A549 (cell line): ENCODE measurements at regions not wholly inside any gene's neighbourhood (a gene's known extent, or its start where the extent isn't known, plus 50 kb on each side); places are given as distances from the start of the nearest gene placed in this dataset.

Experiments
- ATAC-seq, 2 experiments: fragments of 200-7000 bp in 1 of 2; fragments of >200 bp in 1 of 2; cut with Nextera tagmentation in 1 of 2; cut with Tn5 transposase in 1 of 2; 3 replicates each; pipeline versions ENCODE4 v1.8.0 to v1.9.1; 2018 to 2020; ENCODE audit warnings: mild to moderate bottlenecking in 1 of 2, moderate library complexity in 1 of 2
- CTCF ChIA-PET: fragments of 300-600 bp; sonication (Branson Sonifier 250); formaldehyde crosslinking; extraction: SDS; loops from one replicate; lab custom pipeline; 2021; ENCODE audit warnings: antibody characterized with exemption, inconsistent platforms; lab: Yijun Ruan, JAX
- POLR2A ChIA-PET: fragments of 350-600 bp; formaldehyde crosslinking; extraction: SDS; loops from one replicate; lab custom pipeline; 2021; ENCODE audit warnings: antibody characterized with exemption, inconsistent platforms; lab: Yijun Ruan, JAX
- DNase-seq, 2 experiments: peaks; one replicate each; pipeline versions ENCODE4 v3.0.0 to v3.0.0-alpha.2; 2011 to 2016; ENCODE audit warnings: low read depth in 1 of 2, low spot score in 1 of 2
- FAIRE-seq: peaks from 2 replicates; lab custom pipeline; 2011; peaks lifted over from hg19 to GRCh38; lab: Jason Lieb, UNC
- H3K27ac ChIP-seq, 2 experiments: fragments of >200 bp; sonication (Bioruptor Twin); formaldehyde crosslinking; 3 replicates each; pipeline ENCODE4 v1.5.1; 2016 to 2017
- H3K4me1 ChIP-seq: fragments of >200 bp; sonication (Bioruptor Twin); formaldehyde crosslinking; 3 replicates; pipeline ENCODE4 v1.6.1; 2016
- H3K4me2 ChIP-seq: fragments of >200 bp; sonication (Bioruptor Twin); formaldehyde crosslinking; 3 replicates; pipeline ENCODE4 v1.6.1; 2016
- H3K4me3 ChIP-seq: fragments of >200 bp; sonication (Bioruptor Twin); formaldehyde crosslinking; 3 replicates; pipeline ENCODE4 v1.5.1; 2016
- H3K9me3 ChIP-seq: fragments of >200 bp; sonication (Bioruptor Twin); formaldehyde crosslinking; 3 replicates; pipeline ENCODE4 v1.6.1; 2016
- CHD4 ChIP-seq: fragments of 200-600 bp; sonication (generic); IDR thresholded peaks from 2 replicates; pipeline ENCODE4 v1.6.1; 2016; ENCODE audit warnings: antibody characterized with exemption, mild to moderate bottlenecking, borderline replicate concordance
- EP300 ChIP-seq, 2 experiments: fragments of >200 bp; sonication (Bioruptor Twin); formaldehyde crosslinking; IDR thresholded peaks; 2 replicates in 1 of 2; 3 replicates in 1 of 2; pipeline ENCODE4 v1.6.1; 2016 to 2017
- ESRRA ChIP-seq: fragments of 150-350 bp; IDR thresholded peaks from 2 replicates; pipeline ENCODE4 v1.6.1; 2014; ENCODE audit warnings: mild to moderate bottlenecking, low read length, borderline replicate concordance
- HEYL ChIP-seq: fragments of 250-450 bp; sonication (Bioruptor Pico); IDR thresholded peaks from 2 replicates; pipeline ENCODE4 v1.8.0; 2021; ENCODE audit warnings: mild to moderate bottlenecking, moderate library complexity
- HOXB5 ChIP-seq: fragments of 250-450 bp; sonication (Bioruptor Pico); IDR thresholded peaks from 2 replicates; pipeline ENCODE4 v1.5.0; 2020; ENCODE audit warnings: mild to moderate bottlenecking, moderate library complexity
- JUN ChIP-seq, 2 experiments: fragments of >200 bp; sonication (Bioruptor Twin); formaldehyde crosslinking; IDR thresholded peaks; 2 replicates in 1 of 2; 3 replicates in 1 of 2; pipeline ENCODE4 v1.6.1; 2016 to 2017
- MAZ ChIP-seq: fragments of 150-350 bp; IDR thresholded peaks from 2 replicates; pipeline ENCODE4 v1.6.1; 2014; ENCODE audit warnings: antibody characterized with exemption, low read depth, low read length, borderline replicate concordance
- NFE2L2 ChIP-seq: fragments of 150-350 bp; conservative IDR thresholded peaks from 2 replicates; pipeline ENCODE4 v1.6.1; 2014; ENCODE audit warnings: low read length
- PHF8 ChIP-seq: fragments of 200-600 bp; sonication (generic); IDR thresholded peaks from 2 replicates; pipeline ENCODE4 v1.6.1; 2016; ENCODE audit warnings: low read depth, mild to moderate bottlenecking, antibody characterized with exemption, moderate library complexity, borderline replicate concordance
- RCOR1 ChIP-seq: fragments of 150-350 bp; IDR thresholded peaks from 2 replicates; pipeline ENCODE4 v1.6.1; 2014; ENCODE audit warnings: antibody characterized with exemption, low read length, low read depth
- RNF2 ChIP-seq: fragments of 200-600 bp; sonication (generic); IDR thresholded peaks from 2 replicates; pipeline ENCODE4 v1.6.1; 2016; ENCODE audit warnings: low read depth, mild to moderate bottlenecking, antibody characterized with exemption, moderate library complexity, borderline replicate concordance
- ZNF302 ChIP-seq: fragments of 250-450 bp; sonication (Bioruptor Pico); IDR thresholded peaks from 2 replicates; pipeline ENCODE4 v1.9.0; 2021; ENCODE audit warnings: inconsistent platforms, mild to moderate bottlenecking, moderate library complexity
- WGBS: methylation state at CpG from one replicate; pipeline ENCODE4 v1.1.6; 2017; ENCODE audit errors: missing lambda C conversion rate; 5-methylcytosine and 5-hydroxymethylcytosine counted together
- TF ChIP-seq, protein P1 (sequence below): fragments of >200 bp; sonication (Bioruptor Twin); formaldehyde crosslinking; IDR thresholded peaks from 3 replicates; pipeline ENCODE4 v1.6.1; 2016
- TF ChIP-seq, protein P2 (sequence below): IDR thresholded peaks from 2 replicates; pipeline ENCODE4 v1.6.1; 2012
- TF ChIP-seq, protein P3 (sequence below): IDR thresholded peaks from 2 replicates; pipeline ENCODE4 v1.6.1; 2012
- TF ChIP-seq, protein P4 (sequence below): fragments of 200-600 bp; sonication (generic); IDR thresholded peaks from 2 replicates; pipeline ENCODE4 v1.6.1; 2016; ENCODE audit warnings: antibody characterized with exemption, mild to moderate bottlenecking, moderate library complexity
- TF ChIP-seq, protein P5 (sequence below): fragments of 150-350 bp; IDR thresholded peaks from 2 replicates; pipeline ENCODE4 v1.6.1; 2014; ENCODE audit warnings: low read depth, mild to moderate bottlenecking, low read length

DNA sequence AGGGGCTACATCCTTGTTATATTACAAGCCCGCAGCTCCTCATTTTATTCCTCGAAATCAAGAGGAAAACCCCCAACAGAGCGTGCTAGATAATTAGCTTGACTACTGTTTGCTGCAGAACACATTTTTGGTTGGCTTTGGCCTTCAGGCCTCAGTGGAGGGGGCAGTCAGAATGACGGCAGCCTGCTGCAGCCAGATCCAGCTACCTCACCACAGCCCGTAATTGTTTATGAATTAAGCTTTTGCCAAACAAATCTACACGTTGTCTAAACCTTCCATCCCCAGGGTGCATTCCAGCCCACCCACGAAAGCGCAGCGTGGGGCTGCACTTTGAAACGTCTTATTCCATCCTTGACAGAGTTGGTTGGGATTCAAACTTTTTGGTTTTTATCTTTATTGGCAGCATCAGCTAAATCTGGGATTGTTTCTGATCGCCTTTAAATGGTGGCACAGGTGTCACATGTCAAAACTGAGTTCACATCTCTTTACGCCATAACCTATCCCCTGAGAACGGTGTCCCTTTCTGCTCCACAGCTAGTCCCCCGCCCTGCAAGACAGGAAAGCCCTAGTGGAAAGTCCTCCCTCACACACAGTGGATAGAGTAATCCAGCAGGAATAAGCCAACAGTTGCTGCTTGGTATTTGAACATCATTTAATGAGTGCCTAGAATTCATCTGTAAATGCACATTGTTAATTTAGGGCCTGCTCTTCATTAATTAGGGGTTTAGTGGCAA lies 195.5 kb downstream of the LMO4 start:
- TF ChIP-seq, protein P1, sequence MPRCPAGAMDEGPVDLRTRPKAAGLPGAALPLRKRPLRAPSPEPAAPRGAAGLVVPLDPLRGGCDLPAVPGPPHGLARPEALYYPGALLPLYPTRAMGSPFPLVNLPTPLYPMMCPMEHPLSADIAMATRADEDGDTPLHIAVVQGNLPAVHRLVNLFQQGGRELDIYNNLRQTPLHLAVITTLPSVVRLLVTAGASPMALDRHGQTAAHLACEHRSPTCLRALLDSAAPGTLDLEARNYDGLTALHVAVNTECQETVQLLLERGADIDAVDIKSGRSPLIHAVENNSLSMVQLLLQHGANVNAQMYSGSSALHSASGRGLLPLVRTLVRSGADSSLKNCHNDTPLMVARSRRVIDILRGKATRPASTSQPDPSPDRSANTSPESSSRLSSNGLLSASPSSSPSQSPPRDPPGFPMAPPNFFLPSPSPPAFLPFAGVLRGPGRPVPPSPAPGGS, result no peak
- TF ChIP-seq PHF8, result no peak
- TF ChIP-seq, protein P2, sequence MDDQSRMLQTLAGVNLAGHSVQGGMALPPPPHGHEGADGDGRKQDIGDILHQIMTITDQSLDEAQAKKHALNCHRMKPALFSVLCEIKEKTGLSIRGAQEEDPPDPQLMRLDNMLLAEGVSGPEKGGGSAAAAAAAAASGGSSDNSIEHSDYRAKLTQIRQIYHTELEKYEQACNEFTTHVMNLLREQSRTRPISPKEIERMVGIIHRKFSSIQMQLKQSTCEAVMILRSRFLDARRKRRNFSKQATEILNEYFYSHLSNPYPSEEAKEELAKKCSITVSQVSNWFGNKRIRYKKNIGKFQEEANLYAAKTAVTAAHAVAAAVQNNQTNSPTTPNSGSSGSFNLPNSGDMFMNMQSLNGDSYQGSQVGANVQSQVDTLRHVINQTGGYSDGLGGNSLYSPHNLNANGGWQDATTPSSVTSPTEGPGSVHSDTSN, result no peak
- TF ChIP-seq ESRRA, result no peak
- TF ChIP-seq RNF2, result no peak
- TF ChIP-seq EP300 (IDR thresholded peaks at IDR 0.05), result no peak
- TF ChIP-seq, protein P3, sequence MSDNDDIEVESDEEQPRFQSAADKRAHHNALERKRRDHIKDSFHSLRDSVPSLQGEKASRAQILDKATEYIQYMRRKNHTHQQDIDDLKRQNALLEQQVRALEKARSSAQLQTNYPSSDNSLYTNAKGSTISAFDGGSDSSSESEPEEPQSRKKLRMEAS, result no peak
- TF ChIP-seq, protein P4, sequence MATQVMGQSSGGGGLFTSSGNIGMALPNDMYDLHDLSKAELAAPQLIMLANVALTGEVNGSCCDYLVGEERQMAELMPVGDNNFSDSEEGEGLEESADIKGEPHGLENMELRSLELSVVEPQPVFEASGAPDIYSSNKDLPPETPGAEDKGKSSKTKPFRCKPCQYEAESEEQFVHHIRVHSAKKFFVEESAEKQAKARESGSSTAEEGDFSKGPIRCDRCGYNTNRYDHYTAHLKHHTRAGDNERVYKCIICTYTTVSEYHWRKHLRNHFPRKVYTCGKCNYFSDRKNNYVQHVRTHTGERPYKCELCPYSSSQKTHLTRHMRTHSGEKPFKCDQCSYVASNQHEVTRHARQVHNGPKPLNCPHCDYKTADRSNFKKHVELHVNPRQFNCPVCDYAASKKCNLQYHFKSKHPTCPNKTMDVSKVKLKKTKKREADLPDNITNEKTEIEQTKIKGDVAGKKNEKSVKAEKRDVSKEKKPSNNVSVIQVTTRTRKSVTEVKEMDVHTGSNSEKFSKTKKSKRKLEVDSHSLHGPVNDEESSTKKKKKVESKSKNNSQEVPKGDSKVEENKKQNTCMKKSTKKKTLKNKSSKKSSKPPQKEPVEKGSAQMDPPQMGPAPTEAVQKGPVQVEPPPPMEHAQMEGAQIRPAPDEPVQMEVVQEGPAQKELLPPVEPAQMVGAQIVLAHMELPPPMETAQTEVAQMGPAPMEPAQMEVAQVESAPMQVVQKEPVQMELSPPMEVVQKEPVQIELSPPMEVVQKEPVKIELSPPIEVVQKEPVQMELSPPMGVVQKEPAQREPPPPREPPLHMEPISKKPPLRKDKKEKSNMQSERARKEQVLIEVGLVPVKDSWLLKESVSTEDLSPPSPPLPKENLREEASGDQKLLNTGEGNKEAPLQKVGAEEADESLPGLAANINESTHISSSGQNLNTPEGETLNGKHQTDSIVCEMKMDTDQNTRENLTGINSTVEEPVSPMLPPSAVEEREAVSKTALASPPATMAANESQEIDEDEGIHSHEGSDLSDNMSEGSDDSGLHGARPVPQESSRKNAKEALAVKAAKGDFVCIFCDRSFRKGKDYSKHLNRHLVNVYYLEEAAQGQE, result no peak
- no peak for TF ChIP-seq CHD4
- no peak for TF ChIP-seq MAZ
- TF ChIP-seq ZNF302 (CRISPR knock-in tag), result no peak
- no peak for TF ChIP-seq HOXB5
- TF ChIP-seq RCOR1, result no peak
- no peak for TF ChIP-seq JUN (IDR thresholded peaks at IDR 0.05)
- no peak for TF ChIP-seq HEYL (CRISPR knock-in tag)
- Histone ChIP-seq H3K9me3 (no peaks in the 10 kb centered on the region), H3K4me2 (no peak overlapping the region), H3K4me1 (no peaks in the 10 kb centered on the region), H3K27ac (no peak overlapping the region), H3K4me3 (no peak overlapping the region)
- WGBS, result 69% methylated on average over 14 of the region's 14 CpGs
- CTCF ChIA-PET, result no interaction called here
- ATAC-seq (no peak), FAIRE-seq (no peak), DNase-seq (no peak)
- POLR2A ChIA-PET, result no interaction called here

DNA sequence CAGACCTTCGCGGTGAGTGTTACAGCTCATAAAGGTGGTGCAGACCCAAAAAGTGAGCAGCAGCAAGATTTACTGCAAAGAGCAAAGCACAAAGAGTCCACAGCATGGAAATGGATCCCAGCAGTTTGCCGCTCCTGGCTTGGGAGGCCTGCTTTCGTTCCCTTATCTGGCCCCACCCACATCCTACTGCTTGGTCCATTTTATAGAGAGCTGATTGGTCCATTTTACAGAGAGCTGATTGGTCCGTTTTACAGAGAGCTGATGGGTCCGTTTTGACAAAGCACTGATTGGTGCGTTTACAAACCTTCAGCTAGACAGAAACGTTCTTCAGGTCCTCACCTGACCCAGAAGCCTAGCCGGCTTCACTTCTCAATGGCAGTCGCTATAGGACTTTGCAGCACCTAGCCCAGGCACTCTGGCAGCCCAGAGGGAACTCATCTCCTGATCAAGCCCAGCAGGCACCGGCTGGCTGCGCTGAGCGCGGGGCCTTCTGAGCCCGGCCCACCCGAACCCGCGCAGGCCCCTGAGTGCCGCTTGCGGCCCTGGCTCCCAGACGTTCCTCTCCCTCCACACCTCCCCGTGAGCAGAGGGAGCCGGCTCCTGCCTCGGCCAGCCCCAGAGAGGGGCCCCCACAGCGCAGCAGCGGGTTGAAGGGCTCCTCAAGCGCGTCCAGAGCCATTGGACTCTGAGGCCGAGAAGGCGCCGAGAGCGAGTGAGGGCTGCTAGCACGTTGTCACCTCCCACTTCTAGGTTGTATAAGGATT lies 200.3 kb downstream of the LMO4 start:
- Histone ChIP-seq H3K4me2 (no peak overlapping the region), H3K27ac (no peak overlapping the region)
- POLR2A ChIA-PET, result no interaction called here
- CTCF ChIA-PET, result no interaction called here
- 91% methylated on average over 19 of the region's 33 CpGs for WGBS
- FAIRE-seq (no peak), ATAC-seq (no peak)
- TF ChIP-seq, protein P5, sequence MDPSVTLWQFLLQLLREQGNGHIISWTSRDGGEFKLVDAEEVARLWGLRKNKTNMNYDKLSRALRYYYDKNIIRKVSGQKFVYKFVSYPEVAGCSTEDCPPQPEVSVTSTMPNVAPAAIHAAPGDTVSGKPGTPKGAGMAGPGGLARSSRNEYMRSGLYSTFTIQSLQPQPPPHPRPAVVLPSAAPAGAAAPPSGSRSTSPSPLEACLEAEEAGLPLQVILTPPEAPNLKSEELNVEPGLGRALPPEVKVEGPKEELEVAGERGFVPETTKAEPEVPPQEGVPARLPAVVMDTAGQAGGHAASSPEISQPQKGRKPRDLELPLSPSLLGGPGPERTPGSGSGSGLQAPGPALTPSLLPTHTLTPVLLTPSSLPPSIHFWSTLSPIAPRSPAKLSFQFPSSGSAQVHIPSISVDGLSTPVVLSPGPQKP, result no peak
- TF ChIP-seq NFE2L2, result no peak
- TF ChIP-seq, all 56 proteins: peak for 0
- no peak for DNase-seq
- no peak overlapping the region for H3K4me3 ChIP-seq
- H3K9me3 ChIP-seq, result no peaks in the 10 kb centered on the region
- no peaks in the 10 kb centered on the region for H3K4me1 ChIP-seq
